ENCODE measurements at regions not wholly inside any gene's neighbourhood (a gene's known extent, or its start where the extent isn't known, plus 50 kb on each side); places are given as distances from the start of the nearest gene placed in this dataset.
"Not testable (repeated sequence)": the region's sequence is repeated elsewhere in the genome, so short reads cannot be mapped to it uniquely, and the experiment has no call there.

DNA sequence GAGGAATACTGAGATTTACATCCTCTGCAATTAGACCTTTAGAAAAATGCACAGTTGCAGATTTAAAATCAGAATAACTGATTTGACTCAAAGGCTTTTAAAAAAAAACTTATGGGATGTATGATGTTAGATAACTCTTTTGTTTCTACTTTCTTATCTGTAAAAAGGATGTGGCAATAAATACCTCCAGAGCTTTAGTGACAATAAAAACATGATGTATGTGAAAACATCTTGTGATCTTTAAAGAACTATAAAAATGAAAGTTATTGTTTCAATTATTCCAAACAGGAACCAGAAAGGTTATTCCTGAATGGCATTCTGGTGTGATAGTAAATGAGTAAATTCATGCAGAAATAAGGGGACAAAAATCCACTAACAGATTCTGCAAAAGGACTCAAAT, 2712.2 kb upstream of the PCDH20 start:
- H3K4me3 ChIP-seq: no peak overlapping the region
- in situ Hi-C loops (cut with MboI; ENCODE audit: low sequenced_read_pairs in 4 of 4) (no loop called here), intact Hi-C loops (cut with DNase I; ENCODE audit: low total_unique reads) (no loop called here)
- DNase-seq: no peak
- H3K27ac ChIP-seq: no peak overlapping the region
- no peaks in the 10 kb centered on the region for H3K4me1 ChIP-seq
- no peak for ATAC-seq
- TF ChIP-seq, protein P1, sequence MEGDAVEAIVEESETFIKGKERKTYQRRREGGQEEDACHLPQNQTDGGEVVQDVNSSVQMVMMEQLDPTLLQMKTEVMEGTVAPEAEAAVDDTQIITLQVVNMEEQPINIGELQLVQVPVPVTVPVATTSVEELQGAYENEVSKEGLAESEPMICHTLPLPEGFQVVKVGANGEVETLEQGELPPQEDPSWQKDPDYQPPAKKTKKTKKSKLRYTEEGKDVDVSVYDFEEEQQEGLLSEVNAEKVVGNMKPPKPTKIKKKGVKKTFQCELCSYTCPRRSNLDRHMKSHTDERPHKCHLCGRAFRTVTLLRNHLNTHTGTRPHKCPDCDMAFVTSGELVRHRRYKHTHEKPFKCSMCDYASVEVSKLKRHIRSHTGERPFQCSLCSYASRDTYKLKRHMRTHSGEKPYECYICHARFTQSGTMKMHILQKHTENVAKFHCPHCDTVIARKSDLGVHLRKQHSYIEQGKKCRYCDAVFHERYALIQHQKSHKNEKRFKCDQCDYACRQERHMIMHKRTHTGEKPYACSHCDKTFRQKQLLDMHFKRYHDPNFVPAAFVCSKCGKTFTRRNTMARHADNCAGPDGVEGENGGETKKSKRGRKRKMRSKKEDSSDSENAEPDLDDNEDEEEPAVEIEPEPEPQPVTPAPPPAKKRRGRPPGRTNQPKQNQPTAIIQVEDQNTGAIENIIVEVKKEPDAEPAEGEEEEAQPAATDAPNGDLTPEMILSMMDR (IDR thresholded peaks at IDR 0.05 in 4 of 5, conservative IDR thresholded peaks at IDR 0.05 in 1 of 5): no peak
- no peak for TF ChIP-seq POLR2A (IDR thresholded peaks at IDR 0.05)
- no peaks in the 10 kb centered on the region for H3K27me3 ChIP-seq
- no peaks in the 10 kb centered on the region for H3K9me3 ChIP-seq
- H3K36me3 ChIP-seq: no peaks in the 10 kb centered on the region

DNA sequence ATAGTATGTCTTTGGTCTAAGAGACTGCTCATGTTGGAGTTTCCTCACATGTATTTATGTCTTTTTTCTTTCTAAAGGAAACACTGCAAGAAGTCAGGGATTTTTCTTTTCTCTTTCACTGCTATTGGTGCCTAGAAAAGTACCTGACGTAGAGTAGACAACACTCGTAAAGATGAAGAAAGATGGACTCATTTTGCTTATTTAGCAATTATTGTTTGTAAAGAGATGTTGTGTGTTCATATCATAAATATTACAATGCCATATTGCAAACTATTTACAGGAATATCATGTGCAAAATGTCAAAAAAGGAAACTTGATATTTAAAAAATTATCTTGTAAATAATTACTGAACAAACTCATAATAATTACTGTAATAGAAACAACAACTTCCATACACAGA, 2711.5 kb upstream of the PCDH20 start:
- Histone ChIP-seq H3K9me3 (no peaks in the 10 kb centered on the region), H3K27ac (no peak overlapping the region), H3K4me1 (no peaks in the 10 kb centered on the region), H3K27me3 (no peaks in the 10 kb centered on the region), H3K4me3 (no peak overlapping the region), H3K36me3 (no peaks in the 10 kb centered on the region)
- ATAC-seq: no peak
- no peak for TF ChIP-seq POLR2A (IDR thresholded peaks at IDR 0.05)
- TF ChIP-seq, protein P1 (IDR thresholded peaks at IDR 0.05 in 4 of 5, conservative IDR thresholded peaks at IDR 0.05 in 1 of 5): no peak
- in situ Hi-C loops (cut with MboI; ENCODE audit: low sequenced_read_pairs in 4 of 4) (no loop called here), intact Hi-C loops (cut with DNase I; ENCODE audit: low total_unique reads) (no loop called here)
- no peak for DNase-seq

GRCh38 chr13:64121023-64121709, 2705.5 kb upstream of the PCDH20 start:
- H3K27ac ChIP-seq; H3K27me3 ChIP-seq; H3K36me3 ChIP-seq; H3K9me3 ChIP-seq; ATAC-seq; H3K4me3 ChIP-seq; H3K4me1 ChIP-seq; in situ Hi-C loops (cut with MboI; ENCODE audit: low sequenced_read_pairs in 4 of 4); intact Hi-C loops (cut with DNase I; ENCODE audit: low total_unique reads); DNase-seq: not testable (repeated sequence)

- H3K36me3 ChIP-seq: no peaks in the 10 kb centered on the region
- no peaks in the 10 kb centered on the region for H3K4me1 ChIP-seq
- no peak for TF ChIP-seq POLR2A (IDR thresholded peaks at IDR 0.05)
- TF ChIP-seq, protein P1 (IDR thresholded peaks at IDR 0.05 in 4 of 5, conservative IDR thresholded peaks at IDR 0.05 in 1 of 5): no peak
- no peaks in the 10 kb centered on the region for H3K9me3 ChIP-seq
- no peaks in the 10 kb centered on the region for H3K27me3 ChIP-seq
- intact Hi-C loops (cut with DNase I; ENCODE audit: low total_unique reads) (no loop called here), in situ Hi-C loops (cut with MboI; ENCODE audit: low sequenced_read_pairs in 4 of 4) (no loop called here)
- no peak overlapping the region for H3K27ac ChIP-seq
- ATAC-seq: no peak
- no peak overlapping the region for H3K4me3 ChIP-seq
- no peak for DNase-seq
These were observed 2684.3 kb upstream of the PCDH20 start for GRCh38 chr13:64099994-64100393.

- in situ Hi-C loops (cut with MboI; ENCODE audit: low sequenced_read_pairs in 4 of 4) (no loop called here), intact Hi-C loops (cut with DNase I; ENCODE audit: low total_unique reads) (no loop called here)
- no peaks in the 10 kb centered on the region for H3K4me1 ChIP-seq
- no peak for ATAC-seq
- H3K9me3 ChIP-seq: no peaks in the 10 kb centered on the region
- no peak for DNase-seq
- no peak overlapping the region for H3K4me3 ChIP-seq
- no peak overlapping the region for H3K27ac ChIP-seq
- H3K27me3 ChIP-seq: no peaks in the 10 kb centered on the region
- no peak for TF ChIP-seq POLR2A (IDR thresholded peaks at IDR 0.05)
- TF ChIP-seq, protein P1 (IDR thresholded peaks at IDR 0.05 in 4 of 5, conservative IDR thresholded peaks at IDR 0.05 in 1 of 5): no peak
- H3K36me3 ChIP-seq: no peaks in the 10 kb centered on the region
These were observed 2674.7 kb upstream of the PCDH20 start for GRCh38 chr13:64090311-64090710.

Measured in gastrocnemius medialis (tissue), 4 donors.